ENCODE measurements at regions not wholly inside any gene's neighbourhood (a gene's known extent, or its start where the extent isn't known, plus 50 kb on each side); places are given as distances from the start of the nearest gene placed in this dataset.

GRCh38 chr2:198268519-198268918 lies 464.1 kb downstream of the PLCL1 start:
- in situ Hi-C loops (cut with HindIII; ENCODE audit: low pct_unique_long_range_greater_than_20kb, low sequenced_read_pairs), result no loop called here

GRCh38 chr2:198259496-198259895 lies 455.1 kb downstream of the PLCL1 start:
- in situ Hi-C loops (cut with HindIII; ENCODE audit: low pct_unique_long_range_greater_than_20kb, low sequenced_read_pairs), result no loop called here
- TF ChIP-seq JUND (IDR thresholded peaks at IDR 0.05; ENCODE audit: low read depth), result no peak
- DNase-seq (ENCODE audit: low read depth in 1 of 2, low spot score in 1 of 2), result no peak

More at GRCh38 chr2:198268519-198268918, 464.1 kb downstream of the PLCL1 start:
- no peak for TF ChIP-seq JUND (IDR thresholded peaks at IDR 0.05; ENCODE audit: low read depth)
- no peak for DNase-seq (ENCODE audit: low read depth in 1 of 2, low spot score in 1 of 2)

GRCh38 chr2:198254536-198255090 lies 450.2 kb downstream of the PLCL1 start:
- no peak for TF ChIP-seq JUND (IDR thresholded peaks at IDR 0.05; ENCODE audit: low read depth)
- DNase-seq (ENCODE audit: low read depth in 1 of 2, low spot score in 1 of 2), result no peak
- in situ Hi-C loops (cut with HindIII; ENCODE audit: low pct_unique_long_range_greater_than_20kb, low sequenced_read_pairs), result no loop called here

DNA sequence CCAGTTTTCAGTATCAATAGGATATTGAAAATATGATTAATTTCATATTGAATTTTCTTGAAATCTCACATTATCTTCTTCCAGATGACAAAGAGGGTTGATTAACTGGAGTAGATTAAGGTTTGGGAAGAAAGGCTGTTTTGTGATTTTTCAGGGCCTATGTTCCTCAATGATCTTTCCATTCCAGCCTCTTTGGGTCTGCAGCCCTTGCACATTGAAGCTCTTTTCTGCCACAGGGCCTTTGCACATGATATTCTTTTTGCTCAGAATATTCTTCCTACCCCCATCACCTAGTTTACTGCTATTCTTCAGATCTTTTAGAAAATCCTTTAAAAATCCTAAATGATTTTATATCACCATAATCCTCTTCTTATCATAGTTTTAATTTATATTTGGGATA lies 449.6 kb downstream of the PLCL1 start:
- in situ Hi-C loops (cut with HindIII; ENCODE audit: low pct_unique_long_range_greater_than_20kb, low sequenced_read_pairs), result no loop called here
- DNase-seq (ENCODE audit: low read depth in 1 of 2, low spot score in 1 of 2), result no peak
- no peak for TF ChIP-seq JUND (IDR thresholded peaks at IDR 0.05; ENCODE audit: low read depth)

DNA sequence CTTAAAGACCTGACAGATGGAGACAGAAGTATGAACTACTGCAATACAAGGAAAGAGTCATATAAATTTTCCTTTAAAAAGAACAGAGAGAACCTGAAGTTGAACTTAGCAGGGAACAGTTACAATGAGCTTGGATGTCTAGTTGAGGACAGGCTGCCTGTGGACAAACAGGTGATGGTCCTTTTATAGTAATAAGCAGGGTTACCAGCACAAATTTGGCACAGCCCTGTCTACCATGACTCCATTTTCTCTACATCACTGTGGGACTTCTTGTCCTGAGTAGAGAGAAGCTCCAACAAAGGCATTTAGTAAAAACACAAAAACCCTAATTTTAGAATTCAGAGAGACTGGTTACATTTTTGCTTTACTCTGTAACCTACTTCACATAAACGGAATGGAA lies 448.1 kb downstream of the PLCL1 start:
- in situ Hi-C loops (cut with HindIII; ENCODE audit: low pct_unique_long_range_greater_than_20kb, low sequenced_read_pairs), result no loop called here
- no peak for DNase-seq (ENCODE audit: low read depth in 1 of 2, low spot score in 1 of 2)
- no peak for TF ChIP-seq JUND (IDR thresholded peaks at IDR 0.05; ENCODE audit: low read depth)

DNA sequence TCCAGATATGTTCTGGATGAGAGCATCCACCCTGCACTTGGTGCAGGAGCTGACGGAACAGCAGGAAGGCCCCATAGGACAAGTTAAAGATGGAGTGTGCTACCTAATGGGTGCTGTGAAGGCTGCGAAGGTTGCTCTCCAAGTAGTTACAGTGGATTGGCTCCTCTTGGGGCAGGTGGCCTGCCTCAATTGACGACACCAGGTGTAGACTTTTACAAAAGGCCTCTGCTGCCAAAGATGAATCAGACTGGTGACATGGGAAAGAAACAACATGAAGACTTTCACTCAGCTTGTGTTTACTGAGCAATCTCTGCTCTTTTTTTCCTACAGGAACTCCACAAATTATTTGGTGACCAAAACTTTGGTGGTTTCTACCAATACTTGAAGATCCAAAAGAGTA lies 437.7 kb downstream of the PLCL1 start:
- no peak for TF ChIP-seq JUND (IDR thresholded peaks at IDR 0.05; ENCODE audit: low read depth)
- no peak for DNase-seq (ENCODE audit: low read depth in 1 of 2, low spot score in 1 of 2)
- in situ Hi-C loops (cut with HindIII; ENCODE audit: low pct_unique_long_range_greater_than_20kb, low sequenced_read_pairs), result no loop called here

GRCh38 chr2:198238429-198238828 lies 434.0 kb downstream of the PLCL1 start:
- in situ Hi-C loops (cut with HindIII; ENCODE audit: low pct_unique_long_range_greater_than_20kb, low sequenced_read_pairs), result no loop called here
- no peak for TF ChIP-seq JUND (IDR thresholded peaks at IDR 0.05; ENCODE audit: low read depth)

DNA sequence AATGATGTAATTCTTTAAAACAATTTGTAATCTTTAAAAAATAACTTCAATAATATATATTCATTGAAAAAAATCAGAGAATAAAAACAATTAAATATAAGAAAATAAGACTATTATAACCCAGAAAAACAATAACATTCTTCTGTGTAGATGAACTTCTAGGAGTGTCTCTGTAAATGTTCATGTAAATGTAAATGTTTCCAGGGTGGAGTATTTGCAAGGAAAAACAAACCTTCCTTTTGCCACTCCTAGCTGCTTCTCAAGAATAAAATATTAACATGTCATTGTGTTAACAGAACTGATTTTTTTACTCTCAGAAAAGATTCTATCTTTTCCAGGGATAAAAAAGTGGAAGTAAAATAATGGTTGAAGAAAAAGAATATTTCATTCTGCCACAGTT lies 431.9 kb downstream of the PLCL1 start:
- DNase-seq (ENCODE audit: low read depth in 1 of 2, low spot score in 1 of 2), result no peak
- no peak for TF ChIP-seq JUND (IDR thresholded peaks at IDR 0.05; ENCODE audit: low read depth)
- in situ Hi-C loops (cut with HindIII; ENCODE audit: low pct_unique_long_range_greater_than_20kb, low sequenced_read_pairs), result no loop called here

More at GRCh38 chr2:198238429-198238828, 434.0 kb downstream of the PLCL1 start:
- no peak for DNase-seq (ENCODE audit: low read depth in 1 of 2, low spot score in 1 of 2)

GRCh38 chr2:198232281-198232680 lies 427.9 kb downstream of the PLCL1 start:
- in situ Hi-C loops (cut with HindIII; ENCODE audit: low pct_unique_long_range_greater_than_20kb, low sequenced_read_pairs), result no loop called here
- no peak for TF ChIP-seq JUND (IDR thresholded peaks at IDR 0.05; ENCODE audit: low read depth)
- no peak for DNase-seq (ENCODE audit: low read depth in 1 of 2, low spot score in 1 of 2)

- TF ChIP-seq JUND (IDR thresholded peaks at IDR 0.05; ENCODE audit: low read depth), result no peak
Measured at GRCh38 chr2:198231562-198231961, 427.2 kb downstream of the PLCL1 start.

DNA sequence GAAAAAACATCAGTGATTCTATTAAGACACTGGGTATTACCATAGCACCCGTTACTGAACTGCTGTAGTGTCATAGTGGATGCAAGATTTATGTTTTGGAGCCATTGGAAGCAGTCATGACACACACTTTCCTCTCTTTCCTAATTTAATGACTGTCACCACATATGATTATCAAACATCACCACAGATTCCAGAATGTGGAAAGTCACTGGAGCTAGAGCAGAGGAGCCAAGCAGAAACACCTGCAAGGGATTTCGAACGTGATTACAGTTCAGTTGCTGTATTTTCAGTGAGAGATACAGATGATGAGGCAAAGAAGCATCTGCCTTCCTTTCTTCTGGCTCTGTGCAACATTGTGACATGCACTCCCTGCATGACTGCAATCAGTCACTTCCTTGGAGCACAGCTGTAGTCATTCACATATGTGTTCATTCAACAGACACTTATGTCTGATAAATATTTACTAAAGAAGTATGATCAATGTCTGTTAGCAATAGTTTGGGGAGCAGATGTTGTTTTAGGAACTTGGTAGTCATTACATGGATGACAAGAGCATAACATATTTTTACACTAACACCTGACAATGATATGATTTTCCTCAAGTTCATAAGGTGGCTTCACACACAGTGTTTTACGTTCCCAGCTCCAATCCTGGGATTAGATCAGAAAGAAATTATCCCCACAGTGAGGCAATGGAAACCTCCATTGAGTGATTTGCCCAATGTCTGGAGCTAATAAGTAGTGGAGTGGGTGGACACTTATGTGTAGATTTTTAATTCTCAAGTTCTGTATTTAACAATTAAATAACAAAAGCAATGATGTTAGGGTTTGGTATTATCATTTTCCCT lies 416.6 kb downstream of the PLCL1 start:
- in situ Hi-C loops (cut with HindIII; ENCODE audit: low pct_unique_long_range_greater_than_20kb, low sequenced_read_pairs), result no loop called here
- no peak for DNase-seq (ENCODE audit: low read depth in 1 of 2, low spot score in 1 of 2)
- TF ChIP-seq JUND (IDR thresholded peaks at IDR 0.05; ENCODE audit: low read depth), result no peak

More at GRCh38 chr2:198231562-198231961, 427.2 kb downstream of the PLCL1 start:
- DNase-seq (ENCODE audit: low read depth in 1 of 2, low spot score in 1 of 2), result no peak
- in situ Hi-C loops (cut with HindIII; ENCODE audit: low pct_unique_long_range_greater_than_20kb, low sequenced_read_pairs), result no loop called here

DNA sequence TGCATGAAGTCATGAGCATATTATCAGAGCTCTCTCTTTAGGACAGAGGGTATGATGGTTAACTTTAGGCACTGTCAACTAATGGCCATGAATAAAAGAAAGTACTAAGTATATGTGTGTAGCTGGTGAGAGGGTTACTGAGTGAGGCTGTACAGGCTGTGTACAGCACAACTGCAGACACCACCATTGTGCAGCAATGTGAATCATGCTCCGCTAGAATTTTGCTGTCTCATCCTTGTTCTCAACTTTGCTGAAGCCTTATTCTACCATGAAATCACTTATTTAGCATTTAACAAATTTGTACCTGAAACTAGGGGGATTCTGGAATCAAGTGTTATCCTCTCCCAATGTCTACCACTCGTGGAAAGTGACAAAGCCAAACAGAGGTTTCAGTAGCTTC lies 414.9 kb downstream of the PLCL1 start:
- DNase-seq (ENCODE audit: low read depth in 1 of 2, low spot score in 1 of 2), result no peak
- TF ChIP-seq JUND (IDR thresholded peaks at IDR 0.05; ENCODE audit: low read depth), result no peak
- in situ Hi-C loops (cut with HindIII; ENCODE audit: low pct_unique_long_range_greater_than_20kb, low sequenced_read_pairs), result no loop called here

DNA sequence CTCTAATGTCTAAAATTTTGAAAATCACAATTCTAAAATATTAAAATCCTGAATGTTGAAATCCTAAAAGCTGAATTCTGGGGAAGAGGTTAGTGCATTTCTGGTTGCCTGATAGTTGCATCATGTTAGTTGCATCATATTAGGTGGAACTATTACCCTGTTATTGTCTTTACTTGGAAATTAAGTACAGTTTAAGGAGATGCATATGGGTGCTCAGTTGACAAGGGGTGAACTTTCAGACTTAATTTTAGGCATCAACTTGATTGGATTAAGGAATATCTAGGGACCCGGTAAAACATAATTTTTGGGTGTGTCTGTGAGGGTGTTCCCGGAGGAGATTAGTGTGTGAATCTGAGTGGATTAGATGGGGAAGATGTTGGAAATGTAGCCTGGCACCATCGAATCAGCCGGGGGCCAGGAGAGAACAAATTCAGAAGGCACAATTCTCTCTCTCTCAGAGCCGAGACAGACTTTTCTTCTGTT lies 409.8 kb downstream of the PLCL1 start:
- no peak for TF ChIP-seq JUND (IDR thresholded peaks at IDR 0.05; ENCODE audit: low read depth)
- DNase-seq (ENCODE audit: low read depth in 1 of 2, low spot score in 1 of 2), result no peak
- in situ Hi-C loops (cut with HindIII; ENCODE audit: low pct_unique_long_range_greater_than_20kb, low sequenced_read_pairs), result no loop called here

Data from T47D (cell line).